Endodermal cell (in vitro differentiated cells): ENCODE measurements at regions not wholly inside any gene's neighbourhood (a gene's known extent, or its start where the extent isn't known, plus 50 kb on each side); places are given as distances from the start of the nearest gene placed in this dataset.

ENCODE experiments used
- DNase-seq: peaks from one replicate; pipeline ENCODE4 v3.0.0-alpha.2; 2017
- H3K27ac ChIP-seq: 2 replicates; pipeline ENCODE4 v1.5.1; 2013; ENCODE audit warnings: mild to moderate bottlenecking, low read depth, low read length, moderate library complexity
- H3K27me3 ChIP-seq: 2 replicates; pipeline ENCODE4 v1.6.1; 2013; ENCODE audit warnings: mild to moderate bottlenecking, low read length, moderate library complexity; ENCODE audit not compliant: insufficient read depth, control insufficient read depth, poor library complexity, severe bottlenecking
- H3K36me3 ChIP-seq: 2 replicates; pipeline ENCODE4 v1.7.0; 2013; ENCODE audit warnings: mild to moderate bottlenecking, low read length, moderate library complexity; ENCODE audit not compliant: control insufficient read depth, insufficient read depth
- H3K4me1 ChIP-seq: one replicate; pipeline ENCODE4 v1.7.0; 2013; ENCODE audit warnings: low read length; ENCODE audit not compliant: control insufficient read depth, insufficient read depth
- H3K4me3 ChIP-seq: 2 replicates; pipeline ENCODE4 v1.5.1; 2013; ENCODE audit warnings: mild to moderate bottlenecking, low read length, moderate library complexity
- H3K9ac ChIP-seq: 2 replicates; pipeline ENCODE4 v1.6.1; 2013; ENCODE audit warnings: mild to moderate bottlenecking, low read length, moderate library complexity; ENCODE audit not compliant: poor library complexity, severe bottlenecking; ENCODE audit errors: extremely low read depth
- H3K9me3 ChIP-seq: 2 replicates; pipeline ENCODE4 v1.6.1; 2013; ENCODE audit warnings: mild to moderate bottlenecking, low read length, moderate library complexity; ENCODE audit not compliant: control insufficient read depth
- H3K27ac Mint-ChIP-seq: 2 replicates; pipeline ENCODE4 v1.8.0; 2020; ENCODE audit warnings: mixed read lengths
- H3K27me3 Mint-ChIP-seq: 2 replicates; pipeline ENCODE4 v1.8.0; 2021; ENCODE audit warnings: mild to moderate bottlenecking, mixed read lengths; ENCODE audit not compliant: insufficient read depth
- H3K36me3 Mint-ChIP-seq: 2 replicates; pipeline ENCODE4 v1.8.0; 2020; ENCODE audit warnings: low read depth, mixed read lengths
- H3K4me1 Mint-ChIP-seq: 2 replicates; pipeline ENCODE4 v1.8.0; 2020; ENCODE audit warnings: mixed read lengths
- H3K4me3 Mint-ChIP-seq: 2 replicates; pipeline ENCODE4 v1.8.0; 2020; ENCODE audit warnings: mild to moderate bottlenecking, moderate library complexity, mixed read lengths
- H3K9me3 Mint-ChIP-seq: 2 replicates; pipeline ENCODE4 v1.8.0; 2020; ENCODE audit warnings: mild to moderate bottlenecking, mixed read lengths
- WGBS, 2 experiments: methylation state at CpG; one replicate each; pipeline versions ENCODE4 v1.1.5 to v1.1.7; 2013; ENCODE audit warnings: missing lambda C conversion rate in 2 of 2, mixed read lengths in 1 of 2; ENCODE audit not compliant: insufficient coverage in 1 of 2, insufficient read length in 1 of 2; 5-methylcytosine and 5-hydroxymethylcytosine counted together
- TF ChIP-seq, protein P1 (sequence below): fragments of 200-600 bp; sonication (generic); conservative IDR thresholded peaks from 2 replicates; pipeline ENCODE4 v1.5.0; 2021; ENCODE audit warnings: antibody characterized with exemption, mild to moderate bottlenecking

DNA sequence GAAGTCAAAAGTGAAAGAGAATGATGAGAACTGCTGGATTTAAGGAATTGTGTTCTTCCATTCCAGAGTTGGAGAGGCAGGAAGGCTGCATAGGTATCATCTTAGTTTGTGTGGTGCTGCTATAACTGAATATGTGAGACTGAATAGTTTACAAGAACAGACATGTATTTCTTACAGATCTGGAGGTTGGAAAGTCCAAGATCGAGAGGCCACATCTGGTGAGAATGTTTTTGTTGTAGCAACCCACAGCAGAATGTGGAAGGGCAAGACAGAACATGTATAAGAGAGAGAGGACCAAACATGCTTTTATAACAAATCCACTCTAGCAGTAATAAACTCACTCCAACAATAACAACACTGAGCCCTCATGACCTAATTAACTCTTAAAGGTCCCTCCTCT is 408.6 kb downstream of the FAM47B start:
- Histone ChIP-seq H3K9ac (no peak overlapping the region), H3K9me3 (no peaks in the 10 kb centered on the region), H3K36me3 (no peaks in the 10 kb centered on the region), H3K27ac (no peak overlapping the region), H3K27me3 (no peaks in the 10 kb centered on the region), H3K4me3 (no peak overlapping the region), H3K4me1 (no peaks in the 10 kb centered on the region)
- Mint-ChIP-seq H3K4me3 (no peak overlapping the region), H3K4me1 (no peaks in the 10 kb centered on the region), H3K9me3 (peaks cover 57% of the 10 kb centered on the region), H3K27ac (no peak overlapping the region), H3K27me3 (no peaks in the 10 kb centered on the region), H3K36me3 (no peaks in the 10 kb centered on the region)
- 92% methylated on average over 1 of the region's 1 CpG; no CpG with 5 or more reads in 1 of the 2 experiments for WGBS, 2 experiments
- TF ChIP-seq, protein P1, sequence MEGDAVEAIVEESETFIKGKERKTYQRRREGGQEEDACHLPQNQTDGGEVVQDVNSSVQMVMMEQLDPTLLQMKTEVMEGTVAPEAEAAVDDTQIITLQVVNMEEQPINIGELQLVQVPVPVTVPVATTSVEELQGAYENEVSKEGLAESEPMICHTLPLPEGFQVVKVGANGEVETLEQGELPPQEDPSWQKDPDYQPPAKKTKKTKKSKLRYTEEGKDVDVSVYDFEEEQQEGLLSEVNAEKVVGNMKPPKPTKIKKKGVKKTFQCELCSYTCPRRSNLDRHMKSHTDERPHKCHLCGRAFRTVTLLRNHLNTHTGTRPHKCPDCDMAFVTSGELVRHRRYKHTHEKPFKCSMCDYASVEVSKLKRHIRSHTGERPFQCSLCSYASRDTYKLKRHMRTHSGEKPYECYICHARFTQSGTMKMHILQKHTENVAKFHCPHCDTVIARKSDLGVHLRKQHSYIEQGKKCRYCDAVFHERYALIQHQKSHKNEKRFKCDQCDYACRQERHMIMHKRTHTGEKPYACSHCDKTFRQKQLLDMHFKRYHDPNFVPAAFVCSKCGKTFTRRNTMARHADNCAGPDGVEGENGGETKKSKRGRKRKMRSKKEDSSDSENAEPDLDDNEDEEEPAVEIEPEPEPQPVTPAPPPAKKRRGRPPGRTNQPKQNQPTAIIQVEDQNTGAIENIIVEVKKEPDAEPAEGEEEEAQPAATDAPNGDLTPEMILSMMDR = no peak
- no peak for DNase-seq

DNA sequence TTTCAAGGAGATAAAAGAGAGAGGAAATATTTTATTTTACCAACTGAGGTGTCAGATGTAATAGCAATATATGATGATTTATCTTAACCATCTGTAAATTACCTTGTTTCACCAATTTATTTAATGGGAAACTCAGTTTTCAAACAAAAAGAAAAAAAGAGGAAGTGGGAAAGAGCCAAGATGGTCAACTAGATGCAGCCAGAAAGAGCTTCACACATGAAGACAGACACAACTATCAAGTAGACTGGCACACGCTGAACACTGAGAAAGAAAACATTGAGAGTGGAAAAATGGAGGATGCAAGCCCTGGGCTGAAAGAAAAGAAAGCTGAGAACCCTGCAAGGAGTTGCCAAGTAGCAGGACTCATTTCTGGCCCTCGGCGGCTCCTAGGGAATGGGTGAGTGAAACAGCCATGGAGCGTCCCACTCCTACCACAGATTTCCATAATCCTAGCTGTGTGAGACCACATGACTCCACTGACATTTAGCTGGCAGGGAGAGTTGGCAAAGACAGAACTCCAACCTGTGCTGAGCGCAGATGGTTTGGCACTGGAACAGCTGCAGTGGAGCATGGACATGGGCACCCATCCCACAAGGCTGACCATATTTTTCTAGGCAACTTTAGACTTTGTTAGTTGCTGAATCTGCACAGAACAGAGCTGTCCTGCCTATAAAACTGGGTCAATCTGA is 409.3 kb downstream of the FAM47B start:
- Histone ChIP-seq H3K9ac (no peak overlapping the region), H3K4me3 (no peak overlapping the region), H3K4me1 (no peaks in the 10 kb centered on the region), H3K36me3 (no peaks in the 10 kb centered on the region), H3K27me3 (no peaks in the 10 kb centered on the region), H3K27ac (no peak overlapping the region), H3K9me3 (no peaks in the 10 kb centered on the region)
- Mint-ChIP-seq H3K27ac (no peak overlapping the region), H3K4me3 (no peak overlapping the region), H3K27me3 (no peaks in the 10 kb centered on the region), H3K4me1 (no peaks in the 10 kb centered on the region), H3K9me3 (peaks cover 57% of the 10 kb centered on the region), H3K36me3 (no peaks in the 10 kb centered on the region)
- DNase-seq = no peak
- WGBS, 2 experiments = 91% methylated on average over 5 of the region's 5 CpGs; no CpG with 5 or more reads in 1 of the 2 experiments
- TF ChIP-seq, protein P1 = no peak

DNA sequence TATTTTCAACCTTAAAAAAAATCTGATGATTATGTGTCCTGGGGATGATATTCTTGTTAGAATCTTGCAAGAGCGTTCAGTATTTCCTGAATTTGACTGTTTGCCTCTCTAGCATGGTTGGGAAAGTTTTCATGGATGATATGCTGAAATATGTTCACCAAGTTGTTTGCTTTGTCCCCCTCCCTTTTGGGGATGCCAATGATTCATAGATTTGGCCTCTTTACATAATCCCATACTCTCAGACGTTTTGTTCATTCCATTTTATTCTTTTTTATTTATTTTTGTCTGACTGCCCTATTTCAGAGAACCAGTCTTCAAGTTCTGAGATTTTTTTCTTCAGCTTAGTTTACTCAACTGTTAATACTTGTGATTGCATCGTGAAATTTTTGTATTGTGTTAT is 415.1 kb downstream of the FAM47B start:
- no peaks in the 10 kb centered on the region for H3K4me1 Mint-ChIP-seq
- H3K4me3 ChIP-seq = no peak overlapping the region
- H3K9ac ChIP-seq = no peak overlapping the region
- H3K27me3 Mint-ChIP-seq = no peaks in the 10 kb centered on the region
- H3K4me1 ChIP-seq = no peaks in the 10 kb centered on the region
- no peaks in the 10 kb centered on the region for H3K27me3 ChIP-seq
- H3K36me3 Mint-ChIP-seq = no peaks in the 10 kb centered on the region
- TF ChIP-seq, protein P1 = no peak
- no peaks in the 10 kb centered on the region for H3K9me3 ChIP-seq
- no peak overlapping the region for H3K4me3 Mint-ChIP-seq
- no peaks in the 10 kb centered on the region for H3K36me3 ChIP-seq
- no peak overlapping the region for H3K27ac ChIP-seq
- no peak overlapping the region for H3K27ac Mint-ChIP-seq
- no peak for DNase-seq
- WGBS, 2 experiments = 82 to 90% methylated on average over 2 of the region's 3 CpGs
- H3K9me3 Mint-ChIP-seq = peaks cover 71% of the 10 kb centered on the region
